ENCODE measurements at regions not wholly inside any gene's neighbourhood (a gene's known extent, or its start where the extent isn't known, plus 50 kb on each side); places are given as distances from the start of the nearest gene placed in this dataset.

- Histone ChIP-seq H3K9me3 (no peaks in the 10 kb centered on the region), H3K27ac (no peak overlapping the region), H3K36me3 (no peaks in the 10 kb centered on the region), H3K4me3 (no peak overlapping the region), H3K4me1 (no peaks in the 10 kb centered on the region), H3K27me3 (no peaks in the 10 kb centered on the region)
- no peak for TF ChIP-seq POLR2A (IDR thresholded peaks at IDR 0.05)
- TF ChIP-seq POLR2AphosphoS5 (IDR thresholded peaks at IDR 0.05) = no peak
- TF ChIP-seq CTCF (IDR thresholded peaks at IDR 0.05) = no peak
- TF ChIP-seq EP300 (IDR thresholded peaks at IDR 0.05; ENCODE audit: low read depth) = no peak
- intact Hi-C loops (cut with DNase I; ENCODE audit: low total_unique reads) = no loop called here
- DNase-seq = no peak
- in situ Hi-C loops (cut with MboI; ENCODE audit: low pct_ligation_motif_present in 1 of 4, low pct_unique_long_range_greater_than_20kb in 1 of 4, low sequenced_read_pairs in 3 of 4) = no loop called here
- WGBS, 2 donors (ENCODE audit: low coverage in 1 of 2) = 63% methylated on average over 4 of the region's 4 CpGs; no CpG with 5 or more reads in 1 of the 2 donors
These were observed 201.0 kb downstream of the SNX19 start for GRCh38 chr11:130715085-130715876.

- no peak overlapping the region for H3K27ac ChIP-seq
- H3K9me3 ChIP-seq = no peaks in the 10 kb centered on the region
- 82 to 86% methylated on average over 1 of the region's 1 CpG for WGBS, 2 donors (ENCODE audit: low coverage in 1 of 2)
- in situ Hi-C loops (cut with MboI; ENCODE audit: low pct_ligation_motif_present in 1 of 4, low pct_unique_long_range_greater_than_20kb in 1 of 4, low sequenced_read_pairs in 3 of 4) (no loop called here), intact Hi-C loops (cut with DNase I; ENCODE audit: low total_unique reads) (no loop called here)
- no peak overlapping the region for H3K4me3 ChIP-seq
- H3K36me3 ChIP-seq = no peaks in the 10 kb centered on the region
- H3K4me1 ChIP-seq = no peaks in the 10 kb centered on the region
- H3K27me3 ChIP-seq = no peaks in the 10 kb centered on the region
- no peak for TF ChIP-seq POLR2AphosphoS5 (IDR thresholded peaks at IDR 0.05)
- TF ChIP-seq CTCF (IDR thresholded peaks at IDR 0.05) = no peak
- no peak for TF ChIP-seq EP300 (IDR thresholded peaks at IDR 0.05; ENCODE audit: low read depth)
- TF ChIP-seq POLR2A (IDR thresholded peaks at IDR 0.05) = no peak
- DNase-seq = no peak
These were observed 200.4 kb downstream of the SNX19 start for GRCh38 chr11:130715877-130716220.

DNA sequence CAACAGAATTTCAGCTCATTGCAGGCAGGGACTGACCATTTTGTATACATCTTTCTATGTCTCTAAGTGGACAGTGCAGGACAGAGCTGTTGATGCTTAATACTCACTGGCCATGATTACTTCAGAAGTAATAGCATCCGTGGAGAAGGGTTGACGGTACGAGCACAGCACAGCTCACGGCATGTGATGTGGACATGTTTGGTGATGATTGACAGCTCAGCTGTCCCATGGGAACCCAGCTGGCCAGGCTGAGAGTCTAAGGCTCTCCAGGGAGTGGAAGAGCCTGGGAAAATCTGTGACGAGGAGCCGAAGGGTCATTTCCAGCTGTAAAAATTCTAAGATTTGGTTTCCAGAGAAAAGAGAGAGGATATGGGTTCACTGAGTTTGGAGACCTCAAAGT, 198.2 kb downstream of the SNX19 start:
- H3K27me3 ChIP-seq = no peaks in the 10 kb centered on the region
- no peaks in the 10 kb centered on the region for H3K9me3 ChIP-seq
- in situ Hi-C loops (cut with MboI; ENCODE audit: low pct_ligation_motif_present in 1 of 4, low pct_unique_long_range_greater_than_20kb in 1 of 4, low sequenced_read_pairs in 3 of 4) (no loop called here), intact Hi-C loops (cut with DNase I; ENCODE audit: low total_unique reads) (no loop called here)
- TF ChIP-seq POLR2AphosphoS5 (IDR thresholded peaks at IDR 0.05) = no peak
- no peak for TF ChIP-seq CTCF (IDR thresholded peaks at IDR 0.05)
- no peak for TF ChIP-seq EP300 (IDR thresholded peaks at IDR 0.05; ENCODE audit: low read depth)
- no peak for TF ChIP-seq POLR2A (IDR thresholded peaks at IDR 0.05)
- 85 to 95% methylated on average over 6 of the region's 6 CpGs for WGBS, 2 donors (ENCODE audit: low coverage in 1 of 2)
- no peak for DNase-seq
- H3K4me1 ChIP-seq = no peaks in the 10 kb centered on the region
- H3K4me3 ChIP-seq = no peak overlapping the region
- no peaks in the 10 kb centered on the region for H3K36me3 ChIP-seq
- no peak overlapping the region for H3K27ac ChIP-seq

DNA sequence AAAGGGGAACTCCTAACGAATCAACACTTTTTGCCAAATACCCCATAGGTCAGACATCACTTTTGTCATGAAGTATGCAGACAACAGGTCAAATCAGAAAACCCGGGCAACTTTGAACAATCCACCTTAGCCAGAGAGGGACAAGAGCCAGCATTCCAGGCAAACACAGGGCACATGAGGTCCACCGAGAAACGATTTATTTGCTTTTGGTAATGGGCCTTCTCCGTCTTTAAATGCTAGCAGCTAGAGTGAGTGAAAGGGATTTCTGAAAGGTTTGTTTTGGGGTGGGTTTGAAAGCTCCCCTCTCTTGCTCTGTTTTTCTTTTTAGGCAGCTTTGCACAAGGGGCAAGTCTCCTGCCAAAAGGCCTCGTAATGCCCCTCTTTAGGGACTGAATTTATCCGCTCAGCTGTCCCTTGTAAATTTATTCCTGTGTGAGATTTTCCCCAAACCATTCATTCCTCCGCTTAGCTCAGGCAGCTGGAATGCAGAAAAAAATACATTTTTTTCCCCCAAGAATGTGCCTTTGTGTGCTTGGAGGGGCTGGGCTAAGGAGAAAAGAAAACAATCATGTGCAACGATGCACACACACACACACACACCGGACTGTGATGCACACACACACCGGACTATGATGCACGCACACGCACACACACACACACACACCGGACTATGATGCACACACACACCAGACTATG, 196.9 kb downstream of the SNX19 start:
- intact Hi-C loops (cut with DNase I; ENCODE audit: low total_unique reads) = no loop called here
- no peaks in the 10 kb centered on the region for H3K27me3 ChIP-seq
- H3K36me3 ChIP-seq = no peaks in the 10 kb centered on the region
- no peaks in the 10 kb centered on the region for H3K4me1 ChIP-seq
- no peaks in the 10 kb centered on the region for H3K9me3 ChIP-seq
- DNase-seq = no peak
- H3K4me3 ChIP-seq = no peak overlapping the region
- no peak for TF ChIP-seq CTCF (IDR thresholded peaks at IDR 0.05)
- no peak for TF ChIP-seq POLR2A (IDR thresholded peaks at IDR 0.05)
- TF ChIP-seq POLR2AphosphoS5 (IDR thresholded peaks at IDR 0.05) = no peak
- TF ChIP-seq EP300 (IDR thresholded peaks at IDR 0.05; ENCODE audit: low read depth) = no peak
- in situ Hi-C loops (cut with MboI; ENCODE audit: low pct_ligation_motif_present in 1 of 4, low pct_unique_long_range_greater_than_20kb in 1 of 4, low sequenced_read_pairs in 3 of 4) = no loop called here
- no peak overlapping the region for H3K27ac ChIP-seq
- WGBS, 2 donors (ENCODE audit: low coverage in 1 of 2) = 79 to 80% methylated on average over 8 to 14 of the region's 14 CpGs

Measured in transverse colon (tissue), 4 donors.